Lower leg skin (tissue), 4 donors: ENCODE measurements at regions not wholly inside any gene's neighbourhood (a gene's known extent, or its start where the extent isn't known, plus 50 kb on each side); places are given as distances from the start of the nearest gene placed in this dataset.

ENCODE experiments used
- DNase-seq, 2 donors: peaks; one replicate each; pipeline ENCODE4 v3.0.0-alpha.2; 2019; ENCODE audit warnings: low spot score in 2 of 2
- H3K4me3 ChIP-seq: fragments of 200-600 bp; sonication (generic); 2 replicates; pipeline ENCODE4 v1.5.1; 2017; ENCODE audit warnings: mild to moderate bottlenecking, low read depth; ENCODE audit not compliant: poor library complexity, severe bottlenecking
- CTCF ChIP-seq, 3 donors: fragments of 450-650 bp; IDR thresholded peaks; one replicate each; pipeline ENCODE4 v1.5.1; 2016; ENCODE audit warnings: antibody characterized with exemption in 3 of 3, mild to moderate bottlenecking in 3 of 3, moderate library complexity in 2 of 3
- POLR2A ChIP-seq, 2 donors: fragments of 450-650 bp; IDR thresholded peaks; one replicate each; pipeline ENCODE4 v1.6.1; 2016 to 2017; ENCODE audit warnings: antibody characterized with exemption in 2 of 2, mild to moderate bottlenecking in 1 of 2, moderate library complexity in 1 of 2
- WGBS, 2 donors: methylation state at CpG; one replicate each; pipeline ENCODE4 v1.1.5; 2018; 5-methylcytosine and 5-hydroxymethylcytosine counted together
- intact Hi-C: fragments of 100-400 bp; cut with DNase I; formaldehyde crosslinking; loops from one replicate; pipeline ENCODE4 v1.15.0; 2023; ENCODE audit warnings: low total_unique reads

- 27 to 31% methylated on average over 4 of the region's 4 CpGs for WGBS, 2 donors
- no peak overlapping the region for H3K4me3 ChIP-seq
- intact Hi-C loops, result no loop called here
- DNase-seq, result peak in 1 of 2 donors; percentile 46
- TF ChIP-seq POLR2A (IDR thresholded peaks at IDR 0.05) (no peak), CTCF (IDR thresholded peaks at IDR 0.05) (no peak)
Measured at GRCh38 chr2:24421668-24422067, 61.3 kb upstream of the ITSN2 start.

GRCh38 chr2:24420373-24420772, 60.0 kb upstream of the ITSN2 start:
- no peak for TF ChIP-seq CTCF (IDR thresholded peaks at IDR 0.05)
- TF ChIP-seq POLR2A (IDR thresholded peaks at IDR 0.05), result no peak
- WGBS, 2 donors, result 50 to 54% methylated on average over 1 of the region's 1 CpG

GRCh38 chr2:24418166-24418841, 58.0 kb upstream of the ITSN2 start:
- no peak overlapping the region for H3K4me3 ChIP-seq
- WGBS, 2 donors, result 77 to 84% methylated on average over 2 of the region's 2 CpGs
- intact Hi-C loops, result no loop called here
- no peak for TF ChIP-seq POLR2A (IDR thresholded peaks at IDR 0.05)
- TF ChIP-seq CTCF (IDR thresholded peaks at IDR 0.05), result no peak
- DNase-seq, result peak in 1 of 2 donors; percentile 3

More at GRCh38 chr2:24420373-24420772, 60.0 kb upstream of the ITSN2 start:
- no peak overlapping the region for H3K4me3 ChIP-seq
- no peak for DNase-seq
- intact Hi-C loops, result no loop called here

- TF ChIP-seq CTCF (IDR thresholded peaks at IDR 0.05), result no peak
- TF ChIP-seq POLR2A (IDR thresholded peaks at IDR 0.05), result no peak
- no peak for DNase-seq
- intact Hi-C loops, result loop anchor here (5.0 kb wide), 1 partner anchor 414 kb away; no protein-coding TSS in a partner anchor
- 90 to 92% methylated on average over 3 of the region's 3 CpGs for WGBS, 2 donors
- no peak overlapping the region for H3K4me3 ChIP-seq
Measured at GRCh38 chr2:24412812-24413211, 52.5 kb upstream of the ITSN2 start.

GRCh38 chr2:24411488-24412151, 51.3 kb upstream of the ITSN2 start:
- WGBS, 2 donors, result 92 to 95% methylated on average over 4 of the region's 4 CpGs
- no peak for TF ChIP-seq POLR2A (IDR thresholded peaks at IDR 0.05)
- no peak for TF ChIP-seq CTCF (IDR thresholded peaks at IDR 0.05)
- no peak for DNase-seq
- intact Hi-C loops, result loop anchor here (5.0 kb wide), 1 partner anchor 416 kb away; no protein-coding TSS in a partner anchor
- no peak overlapping the region for H3K4me3 ChIP-seq
